ENCODE measurements at regions not wholly inside any gene's neighbourhood (a gene's known extent, or its start where the extent isn't known, plus 50 kb on each side); places are given as distances from the start of the nearest gene placed in this dataset.
A peak's percentile ranks its signal among the peaks of the same experiment; 100 is the strongest.
"Not testable (repeated sequence)": the region's sequence is repeated elsewhere in the genome, so short reads cannot be mapped to it uniquely, and the experiment has no call there.

DNA sequence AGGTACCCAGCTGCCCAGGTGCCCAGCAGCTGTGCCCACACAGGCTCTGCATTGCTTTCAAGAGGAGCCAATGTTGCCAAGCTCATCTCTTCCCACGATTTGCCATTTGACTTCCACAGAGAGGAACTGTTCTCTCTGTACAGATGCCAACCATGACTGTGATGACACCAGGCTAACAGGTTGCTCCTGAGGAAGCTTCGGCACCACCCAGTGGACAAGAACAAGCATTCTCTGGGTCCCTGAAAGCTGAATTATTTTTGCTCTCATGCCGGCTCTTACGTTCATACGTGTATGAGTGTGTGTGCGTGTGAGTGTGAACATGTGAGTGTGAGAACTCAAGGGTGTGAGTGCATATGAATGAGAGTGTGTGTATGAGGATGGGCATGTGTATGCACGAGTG, 535.2 kb downstream of the LIG4 start:
- in situ Hi-C loops (cut with HindIII; ENCODE audit: low pct_ligation_motif_present, low pct_unique_long_range_greater_than_20kb, low sequenced_read_pairs): loop anchor here (25.0 kb wide), 1 partner anchor 318 kb away; no protein-coding TSS in a partner anchor
- peak; percentile 37 for DNase-seq

GRCh38 chr13:107678075-107678689, 537.2 kb downstream of the LIG4 start:
- no peak for DNase-seq
- in situ Hi-C loops (cut with HindIII; ENCODE audit: low pct_ligation_motif_present, low pct_unique_long_range_greater_than_20kb, low sequenced_read_pairs): loop anchor here (25.0 kb wide), 1 partner anchor 316 kb away; no protein-coding TSS in a partner anchor

DNA sequence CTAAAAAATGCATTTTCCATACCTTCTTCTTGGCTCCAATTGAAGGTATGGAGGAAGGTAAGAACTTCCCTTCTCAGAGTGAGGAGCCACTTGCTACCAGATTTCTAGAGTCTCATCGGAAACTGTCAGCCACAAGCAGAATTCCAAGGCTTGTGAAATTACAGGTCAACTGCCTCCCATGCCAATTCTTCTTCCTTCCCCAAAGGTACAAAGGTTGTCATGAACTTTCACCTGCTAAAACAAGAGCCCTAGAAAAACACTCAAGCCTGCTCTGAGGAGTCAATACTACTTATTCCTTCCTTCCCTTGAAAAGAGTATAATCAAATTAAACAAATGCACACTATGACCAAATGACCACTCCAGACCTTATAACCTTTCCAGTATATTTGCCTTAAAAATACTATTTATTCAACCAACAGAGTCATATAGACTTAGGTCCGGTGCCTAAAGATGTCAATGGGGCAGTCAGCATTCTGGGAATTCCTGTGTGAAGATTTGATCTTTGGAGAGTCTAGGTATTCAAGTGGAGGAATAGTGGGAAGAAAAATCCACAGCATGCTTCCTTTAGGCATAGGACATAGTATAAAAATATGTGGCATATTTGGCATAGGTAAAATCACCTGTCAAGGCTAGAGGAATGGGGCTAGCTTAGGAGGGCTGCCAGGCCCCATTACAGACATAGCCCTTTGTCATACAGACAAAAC, 539.3 kb downstream of the LIG4 start:
- DNase-seq: no peak
- in situ Hi-C loops (cut with HindIII; ENCODE audit: low pct_ligation_motif_present, low pct_unique_long_range_greater_than_20kb, low sequenced_read_pairs): loop anchor here (25.0 kb wide), 1 partner anchor 314 kb away; no protein-coding TSS in a partner anchor

- in situ Hi-C loops (cut with HindIII; ENCODE audit: low pct_ligation_motif_present, low pct_unique_long_range_greater_than_20kb, low sequenced_read_pairs): no loop called here
- DNase-seq: no peak
These were observed 545.8 kb downstream of the LIG4 start for GRCh38 chr13:107669391-107669993.

- DNase-seq: no peak
- in situ Hi-C loops (cut with HindIII; ENCODE audit: low pct_ligation_motif_present, low pct_unique_long_range_greater_than_20kb, low sequenced_read_pairs): no loop called here
These were observed 549.3 kb downstream of the LIG4 start for GRCh38 chr13:107665926-107666458.

- DNase-seq: peak; percentile 73
- in situ Hi-C loops (cut with HindIII; ENCODE audit: low pct_ligation_motif_present, low pct_unique_long_range_greater_than_20kb, low sequenced_read_pairs): no loop called here
These were observed 565.1 kb downstream of the LIG4 start for GRCh38 chr13:107650081-107650701.

GRCh38 chr13:107649079-107649478, 566.3 kb downstream of the LIG4 start:
- no peak for DNase-seq
- in situ Hi-C loops (cut with HindIII; ENCODE audit: low pct_ligation_motif_present, low pct_unique_long_range_greater_than_20kb, low sequenced_read_pairs): no loop called here

- in situ Hi-C loops (cut with HindIII; ENCODE audit: low pct_ligation_motif_present, low pct_unique_long_range_greater_than_20kb, low sequenced_read_pairs): no loop called here
- no peak for DNase-seq
These were observed 571.2 kb downstream of the LIG4 start for GRCh38 chr13:107644136-107644535.

- in situ Hi-C loops (cut with HindIII; ENCODE audit: low pct_ligation_motif_present, low pct_unique_long_range_greater_than_20kb, low sequenced_read_pairs): no loop called here
- no peak for DNase-seq
These were observed 571.7 kb downstream of the LIG4 start for GRCh38 chr13:107643615-107644014.

DNA sequence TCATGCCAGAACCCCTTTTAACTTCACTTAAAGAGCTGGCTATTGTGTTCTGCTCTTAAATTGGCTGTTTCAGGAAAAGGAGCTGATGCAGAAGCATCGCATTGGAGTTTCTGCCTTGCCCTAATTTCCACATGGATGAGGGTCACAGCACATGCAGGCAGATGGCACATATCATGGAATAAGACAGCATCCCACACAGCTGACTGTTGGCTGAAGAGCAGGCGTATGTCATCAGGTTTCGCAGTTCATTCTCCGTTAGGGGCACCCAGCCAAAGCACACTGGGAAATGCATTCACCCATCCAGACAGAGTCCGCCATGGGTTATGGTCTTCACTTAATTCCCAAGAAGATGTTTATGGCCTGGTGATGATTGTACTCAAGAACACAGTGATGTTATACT, 572.5 kb downstream of the LIG4 start:
- in situ Hi-C loops (cut with HindIII; ENCODE audit: low pct_ligation_motif_present, low pct_unique_long_range_greater_than_20kb, low sequenced_read_pairs): no loop called here

GRCh38 chr13:107641574-107641973, 573.8 kb downstream of the LIG4 start:
- in situ Hi-C loops (cut with HindIII; ENCODE audit: low pct_ligation_motif_present, low pct_unique_long_range_greater_than_20kb, low sequenced_read_pairs): no loop called here
- DNase-seq: no peak

More for the DNA sequence above, 572.5 kb downstream of the LIG4 start:
- DNase-seq: no peak

DNA sequence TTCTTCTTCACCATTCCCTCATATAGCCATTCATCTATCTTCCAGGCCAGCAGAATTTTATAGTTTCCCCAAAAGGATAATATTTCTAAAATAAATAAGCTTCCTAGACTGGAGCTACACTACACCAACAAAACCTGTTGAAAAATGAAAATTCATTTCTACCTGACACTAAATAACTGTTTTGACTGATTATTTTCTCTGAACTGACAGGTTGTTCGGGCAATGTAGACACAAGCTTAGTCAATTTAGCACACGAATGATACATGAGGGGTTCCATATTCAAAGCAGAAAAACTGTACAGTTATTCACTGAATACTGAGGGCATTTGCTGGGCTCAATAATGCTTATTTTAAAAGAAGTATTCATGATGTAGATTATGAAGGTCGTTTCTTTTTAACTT, 589.7 kb downstream of the LIG4 start:
- no peak for DNase-seq
- in situ Hi-C loops (cut with HindIII; ENCODE audit: low pct_ligation_motif_present, low pct_unique_long_range_greater_than_20kb, low sequenced_read_pairs): no loop called here

GRCh38 chr13:107617527-107617926, 597.8 kb downstream of the LIG4 start:
- in situ Hi-C loops (cut with HindIII; ENCODE audit: low pct_ligation_motif_present, low pct_unique_long_range_greater_than_20kb, low sequenced_read_pairs): no loop called here
- no peak for DNase-seq

DNA sequence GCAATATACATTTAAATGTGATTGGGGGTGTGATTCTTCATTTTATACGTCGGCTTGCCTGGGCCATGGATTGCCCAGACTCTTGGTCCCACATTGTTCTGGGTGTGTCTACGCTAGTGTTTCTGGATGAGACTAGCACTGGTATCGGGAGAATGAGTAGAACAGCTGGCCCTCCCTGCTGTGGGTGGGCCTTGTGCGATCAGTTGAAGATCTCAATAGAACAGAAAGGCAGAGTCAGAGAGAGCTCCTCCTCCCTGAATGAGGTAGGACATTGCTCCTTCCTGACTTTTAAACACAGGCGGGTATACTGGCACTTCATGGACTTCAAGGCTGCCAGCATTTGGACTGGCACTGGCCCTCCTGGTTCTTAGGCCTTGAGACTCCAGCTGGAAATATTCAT, 603.0 kb downstream of the LIG4 start:
- DNase-seq: no peak
- in situ Hi-C loops (cut with HindIII; ENCODE audit: low pct_ligation_motif_present, low pct_unique_long_range_greater_than_20kb, low sequenced_read_pairs): no loop called here

DNA sequence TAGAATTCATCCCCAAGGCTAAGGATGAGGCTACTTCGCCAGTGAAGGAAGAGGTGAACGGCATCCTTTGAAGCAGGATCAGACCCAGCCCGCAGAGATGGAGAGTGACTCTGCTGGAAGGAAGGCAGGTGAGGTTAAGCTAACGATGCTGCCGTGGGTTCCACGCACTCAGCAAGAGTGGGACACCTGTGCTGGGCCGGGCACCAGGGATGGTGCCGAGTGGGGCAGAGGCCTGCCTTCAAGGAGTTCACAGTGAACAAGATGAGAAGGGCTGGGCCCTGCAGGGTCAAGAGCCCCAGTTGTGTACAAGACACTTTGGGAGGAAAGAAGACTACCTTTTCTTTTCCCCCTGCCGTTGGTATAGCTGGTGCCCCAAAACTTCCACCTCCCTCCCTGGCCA, 606.6 kb downstream of the LIG4 start:
- no peak for DNase-seq
- in situ Hi-C loops (cut with HindIII; ENCODE audit: low pct_ligation_motif_present, low pct_unique_long_range_greater_than_20kb, low sequenced_read_pairs): no loop called here

DNA sequence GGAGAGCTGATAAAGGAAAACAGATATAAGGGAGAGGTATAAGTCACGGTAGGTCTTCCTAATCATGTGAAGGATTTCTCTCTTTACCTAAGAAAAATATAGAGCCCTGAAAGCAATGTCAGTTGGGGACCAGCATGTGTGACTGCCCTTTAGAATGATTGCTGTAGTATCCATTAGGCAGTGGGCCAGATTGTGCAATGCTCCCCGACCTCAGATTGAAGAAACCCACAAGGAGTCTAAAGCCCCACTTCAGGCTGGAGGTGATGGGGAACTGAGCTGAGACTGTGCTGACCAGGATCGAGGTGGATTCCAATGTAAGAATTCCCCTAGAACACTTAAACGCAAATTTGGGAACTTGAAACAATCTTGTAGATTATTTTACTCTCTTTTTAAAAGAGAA, 614.4 kb downstream of the LIG4 start:
- in situ Hi-C loops (cut with HindIII; ENCODE audit: low pct_ligation_motif_present, low pct_unique_long_range_greater_than_20kb, low sequenced_read_pairs): no loop called here

DNA sequence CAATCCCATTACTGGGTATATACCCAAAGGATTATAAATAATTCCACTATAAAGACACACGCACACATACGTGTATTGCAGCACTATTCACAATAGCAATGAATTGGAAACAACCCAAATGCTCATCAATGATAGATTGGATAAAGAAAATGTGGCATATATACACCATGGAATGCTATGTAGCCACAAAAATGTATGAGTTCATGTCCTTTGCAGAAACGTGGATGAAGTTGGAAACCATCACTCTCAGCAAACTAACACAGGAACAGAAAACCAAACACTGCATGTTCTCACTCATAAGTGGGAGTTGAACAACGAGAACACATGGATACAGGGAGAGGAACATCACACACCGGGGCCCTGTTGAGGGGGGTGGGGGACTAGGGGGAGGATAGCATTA, 619.0 kb downstream of the LIG4 start:
- DNase-seq; in situ Hi-C loops (cut with HindIII; ENCODE audit: low pct_ligation_motif_present, low pct_unique_long_range_greater_than_20kb, low sequenced_read_pairs): not testable (repeated sequence)

More for the DNA sequence above, 614.4 kb downstream of the LIG4 start:
- no peak for DNase-seq

DNA sequence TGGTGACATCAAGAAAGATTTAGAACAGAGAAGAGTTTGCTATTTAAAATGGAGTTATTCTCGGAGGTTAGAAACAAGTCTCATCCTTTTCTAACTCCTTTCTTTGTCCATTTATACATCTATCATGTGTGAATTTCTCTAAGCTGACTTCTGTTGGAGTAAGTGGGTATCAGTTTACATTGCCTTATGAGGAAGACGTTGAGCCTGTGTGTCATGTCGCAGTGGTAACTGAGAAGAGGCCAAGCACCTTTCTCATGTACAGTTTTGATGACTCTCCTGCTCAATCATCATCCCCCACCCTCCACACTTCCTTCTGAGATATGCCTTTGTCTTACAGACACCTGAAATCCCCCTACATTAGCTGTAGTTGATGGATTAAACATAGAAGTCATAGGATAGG, 624.8 kb downstream of the LIG4 start:
- no peak for DNase-seq
- in situ Hi-C loops (cut with HindIII; ENCODE audit: low pct_ligation_motif_present, low pct_unique_long_range_greater_than_20kb, low sequenced_read_pairs): no loop called here

GRCh38 chr13:107587681-107588080, 627.7 kb downstream of the LIG4 start:
- in situ Hi-C loops (cut with HindIII; ENCODE audit: low pct_ligation_motif_present, low pct_unique_long_range_greater_than_20kb, low sequenced_read_pairs): no loop called here
- no peak for DNase-seq

Data from ACHN (cell line).